Esophagus squamous epithelium (tissue), 4 donors: ENCODE measurements at regions not wholly inside any gene's neighbourhood (a gene's known extent, or its start where the extent isn't known, plus 50 kb on each side); places are given as distances from the start of the nearest gene placed in this dataset.

Source experiments
- POLR2A ChIP-seq, 4 donors: fragments of 450-650 bp; IDR thresholded peaks; one replicate each; pipeline ENCODE4 v1.6.1; 2017; ENCODE audit warnings: antibody characterized with exemption in 4 of 4, mild to moderate bottlenecking in 4 of 4, moderate library complexity in 3 of 4
- TF ChIP-seq, protein P1 (sequence below), 6 experiments: fragments of 450-650 bp in 4 of 6; fragments of 200-600 bp in 2 of 6; sonication (generic) in 2 of 6; IDR thresholded peaks; one replicate each; pipeline ENCODE4 v1.5.1; 2016 to 2019; ENCODE audit warnings: antibody characterized with exemption in 6 of 6, mild to moderate bottlenecking in 4 of 6, moderate library complexity in 4 of 6

DNA sequence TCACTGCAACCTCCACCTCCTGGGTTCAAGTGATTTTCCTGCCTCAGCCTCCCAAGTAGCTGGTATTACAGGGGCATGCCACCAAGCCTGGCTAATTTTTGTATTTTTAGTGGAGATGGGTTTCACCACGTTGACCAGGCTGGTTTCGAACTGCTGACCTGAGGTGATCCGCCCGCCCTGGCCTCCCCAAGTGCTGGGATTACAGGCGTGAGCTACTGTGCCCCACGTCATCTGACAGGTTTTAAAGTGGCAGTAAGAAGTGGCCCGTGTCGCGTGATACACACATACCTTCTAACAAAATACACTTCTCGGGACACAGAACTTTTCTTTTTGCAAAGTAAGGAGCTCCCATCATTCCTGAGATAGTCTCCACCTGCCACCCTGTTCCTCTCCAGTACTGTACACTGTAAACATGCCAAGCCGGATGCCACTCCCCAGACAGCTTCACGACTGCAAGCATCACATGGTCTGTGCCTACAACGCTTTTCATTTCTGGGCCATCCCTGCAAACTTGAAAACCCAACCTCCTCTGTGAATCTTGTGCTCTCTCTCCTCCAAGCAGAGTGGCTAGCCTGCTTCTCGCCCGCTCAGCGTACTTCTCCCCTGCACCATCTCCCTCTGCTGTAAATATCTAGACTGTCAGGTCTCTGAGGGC is 256.3 kb upstream of the KLF14 start:
- peak in 1 of 4 donors; percentile 14 for TF ChIP-seq POLR2A (IDR thresholded peaks at IDR 0.05)
- TF ChIP-seq, protein P1, sequence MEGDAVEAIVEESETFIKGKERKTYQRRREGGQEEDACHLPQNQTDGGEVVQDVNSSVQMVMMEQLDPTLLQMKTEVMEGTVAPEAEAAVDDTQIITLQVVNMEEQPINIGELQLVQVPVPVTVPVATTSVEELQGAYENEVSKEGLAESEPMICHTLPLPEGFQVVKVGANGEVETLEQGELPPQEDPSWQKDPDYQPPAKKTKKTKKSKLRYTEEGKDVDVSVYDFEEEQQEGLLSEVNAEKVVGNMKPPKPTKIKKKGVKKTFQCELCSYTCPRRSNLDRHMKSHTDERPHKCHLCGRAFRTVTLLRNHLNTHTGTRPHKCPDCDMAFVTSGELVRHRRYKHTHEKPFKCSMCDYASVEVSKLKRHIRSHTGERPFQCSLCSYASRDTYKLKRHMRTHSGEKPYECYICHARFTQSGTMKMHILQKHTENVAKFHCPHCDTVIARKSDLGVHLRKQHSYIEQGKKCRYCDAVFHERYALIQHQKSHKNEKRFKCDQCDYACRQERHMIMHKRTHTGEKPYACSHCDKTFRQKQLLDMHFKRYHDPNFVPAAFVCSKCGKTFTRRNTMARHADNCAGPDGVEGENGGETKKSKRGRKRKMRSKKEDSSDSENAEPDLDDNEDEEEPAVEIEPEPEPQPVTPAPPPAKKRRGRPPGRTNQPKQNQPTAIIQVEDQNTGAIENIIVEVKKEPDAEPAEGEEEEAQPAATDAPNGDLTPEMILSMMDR (IDR thresholded peaks at IDR 0.05) = no peak
